ENCODE measurements at regions not wholly inside any gene's neighbourhood (a gene's known extent, or its start where the extent isn't known, plus 50 kb on each side); places are given as distances from the start of the nearest gene placed in this dataset.

DNA sequence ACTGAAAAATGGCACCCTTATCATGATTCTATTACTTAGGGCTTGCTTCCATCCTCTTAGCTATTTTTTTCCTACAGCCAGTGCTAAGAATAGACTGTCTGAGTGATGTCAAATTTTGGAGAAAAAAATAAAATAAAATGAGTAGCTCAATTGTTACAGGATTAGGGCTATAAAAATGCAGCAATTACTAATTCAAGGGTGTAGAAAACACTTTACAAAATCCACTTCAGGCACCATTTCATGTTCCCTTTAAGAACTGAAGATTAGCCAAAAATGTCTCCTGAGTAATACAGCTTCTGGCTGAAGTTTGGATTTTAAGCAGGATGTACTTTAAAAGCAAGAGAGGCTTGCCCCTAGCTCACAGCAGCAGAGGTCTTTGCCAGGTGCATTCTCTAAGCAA lies 240.5 kb upstream of the IRX1 start:
- TF ChIP-seq, protein P1, sequence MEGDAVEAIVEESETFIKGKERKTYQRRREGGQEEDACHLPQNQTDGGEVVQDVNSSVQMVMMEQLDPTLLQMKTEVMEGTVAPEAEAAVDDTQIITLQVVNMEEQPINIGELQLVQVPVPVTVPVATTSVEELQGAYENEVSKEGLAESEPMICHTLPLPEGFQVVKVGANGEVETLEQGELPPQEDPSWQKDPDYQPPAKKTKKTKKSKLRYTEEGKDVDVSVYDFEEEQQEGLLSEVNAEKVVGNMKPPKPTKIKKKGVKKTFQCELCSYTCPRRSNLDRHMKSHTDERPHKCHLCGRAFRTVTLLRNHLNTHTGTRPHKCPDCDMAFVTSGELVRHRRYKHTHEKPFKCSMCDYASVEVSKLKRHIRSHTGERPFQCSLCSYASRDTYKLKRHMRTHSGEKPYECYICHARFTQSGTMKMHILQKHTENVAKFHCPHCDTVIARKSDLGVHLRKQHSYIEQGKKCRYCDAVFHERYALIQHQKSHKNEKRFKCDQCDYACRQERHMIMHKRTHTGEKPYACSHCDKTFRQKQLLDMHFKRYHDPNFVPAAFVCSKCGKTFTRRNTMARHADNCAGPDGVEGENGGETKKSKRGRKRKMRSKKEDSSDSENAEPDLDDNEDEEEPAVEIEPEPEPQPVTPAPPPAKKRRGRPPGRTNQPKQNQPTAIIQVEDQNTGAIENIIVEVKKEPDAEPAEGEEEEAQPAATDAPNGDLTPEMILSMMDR (IDR thresholded peaks at IDR 0.05): no peak
- no peak for TF ChIP-seq POLR2A (IDR thresholded peaks at IDR 0.05)

Measured in thyroid gland (tissue), 4 donors.